Adrenal gland (tissue), 9 donors: ENCODE measurements at regions not wholly inside any gene's neighbourhood (a gene's known extent, or its start where the extent isn't known, plus 50 kb on each side); places are given as distances from the start of the nearest gene placed in this dataset.

Source experiments
- DNase-seq, 7 donors: peaks; one replicate each; pipeline ENCODE4 v3.0.0-alpha.2; 2019 to 2020
- H3K27ac ChIP-seq, 5 donors: fragments of 200-600 bp; sonication (generic) in 4 of 5; 1 replicate in 3 of 5; 2 replicates in 2 of 5; pipeline versions ENCODE4 v1.5.1 to v1.8.0; 2016 to 2020; ENCODE audit warnings: mild to moderate bottlenecking in 1 of 5
- H3K27me3 ChIP-seq: fragments of 200-600 bp; 2 replicates; pipeline ENCODE4 v1.8.0; 2021
- H3K36me3 ChIP-seq, 2 donors: fragments of 200-600 bp; replicated peaks in 1 of 2; 1 replicate in 1 of 2; 2 replicates in 1 of 2; pipeline versions ENCODE4 v1.5.1 to v1.8.0; 2018 to 2022
- H3K4me1 ChIP-seq, 2 donors: fragments of 200-600 bp; replicated peaks in 1 of 2; 1 replicate in 1 of 2; 2 replicates in 1 of 2; pipeline versions ENCODE4 v1.5.1 to v1.8.0; 2018 to 2021
- H3K4me3 ChIP-seq, 4 donors: fragments of 200-600 bp; sonication (generic) in 3 of 4; one replicate each; pipeline ENCODE4 v1.5.1; 2016 to 2018
- H3K9me3 ChIP-seq, 3 donors: fragments of 200-600 bp; sonication (generic) in 1 of 3; replicated peaks in 1 of 3; 1 replicate in 2 of 3; 2 replicates in 1 of 3; pipeline versions ENCODE4 v1.5.1 to v1.8.0; 2016 to 2021
- POLR2A ChIP-seq, 2 donors: fragments of 450-650 bp; IDR thresholded peaks; one replicate each; pipeline ENCODE4 v1.6.1; 2017; ENCODE audit warnings: antibody characterized with exemption in 2 of 2, mild to moderate bottlenecking in 2 of 2, moderate library complexity in 1 of 2
- WGBS, 4 donors: extraction: QIAGEN DNeasy Blood & Tissue Kit in 2 of 4; methylation state at CpG; one replicate each; pipeline versions ENCODE4 v1.1.5 to v1.1.7; 2013 to 2017; 5-methylcytosine and 5-hydroxymethylcytosine counted together
- intact Hi-C, 2 donors: fragments of 100-400 bp; cut with DNase I; formaldehyde crosslinking; loops; one replicate each; pipeline versions ENCODE4 v1.14.1 to v1.15.0; 2022 to 2023
- TF ChIP-seq, protein P1 (sequence below), 6 experiments: fragments of 450-650 bp in 4 of 6; fragments of 200-600 bp in 2 of 6; sonication (generic) in 1 of 6; IDR thresholded peaks; 1 replicate in 5 of 6; 2 replicates in 1 of 6; pipeline versions ENCODE4 v1.5.1 to v1.8.0; 2016 to 2021; ENCODE audit warnings: antibody characterized with exemption in 6 of 6, mild to moderate bottlenecking in 2 of 6, moderate library complexity in 1 of 6
- donor health status: healthy with polysubstance abuse.
- donor health status: Bipolar disorder and iron deficiency.
- donor health status: DM: yes; HTN: yes; CAD: no.
- donor health status: DM: no; HTN: no; CAD: no.
- donor health status: DM: no; HTN: no; CAD: no.

DNA sequence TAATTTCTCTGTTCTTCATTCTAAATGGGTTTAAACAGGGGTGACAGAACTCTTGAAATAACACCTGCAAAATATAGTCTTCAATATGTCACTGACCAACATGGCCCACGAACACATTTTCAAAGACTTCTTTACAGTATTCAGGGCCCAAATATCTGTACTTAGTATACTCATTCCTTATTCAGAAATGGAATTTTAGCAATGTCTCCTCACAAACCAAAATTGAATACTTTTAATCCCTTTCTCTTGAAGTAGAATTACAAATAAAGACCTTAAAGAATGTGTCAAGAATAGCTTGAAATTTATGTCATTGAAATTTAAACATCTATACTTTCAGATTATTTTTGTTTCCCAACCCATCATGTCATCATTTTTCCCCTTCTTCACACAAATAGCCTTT is 263.1 kb downstream of the LRIG3 start:
- H3K36me3 ChIP-seq = no peaks in the 10 kb centered on the region
- H3K27me3 ChIP-seq = no peaks in the 10 kb centered on the region
- intact Hi-C loops = no loop called here
- no peak for DNase-seq
- TF ChIP-seq, protein P1, sequence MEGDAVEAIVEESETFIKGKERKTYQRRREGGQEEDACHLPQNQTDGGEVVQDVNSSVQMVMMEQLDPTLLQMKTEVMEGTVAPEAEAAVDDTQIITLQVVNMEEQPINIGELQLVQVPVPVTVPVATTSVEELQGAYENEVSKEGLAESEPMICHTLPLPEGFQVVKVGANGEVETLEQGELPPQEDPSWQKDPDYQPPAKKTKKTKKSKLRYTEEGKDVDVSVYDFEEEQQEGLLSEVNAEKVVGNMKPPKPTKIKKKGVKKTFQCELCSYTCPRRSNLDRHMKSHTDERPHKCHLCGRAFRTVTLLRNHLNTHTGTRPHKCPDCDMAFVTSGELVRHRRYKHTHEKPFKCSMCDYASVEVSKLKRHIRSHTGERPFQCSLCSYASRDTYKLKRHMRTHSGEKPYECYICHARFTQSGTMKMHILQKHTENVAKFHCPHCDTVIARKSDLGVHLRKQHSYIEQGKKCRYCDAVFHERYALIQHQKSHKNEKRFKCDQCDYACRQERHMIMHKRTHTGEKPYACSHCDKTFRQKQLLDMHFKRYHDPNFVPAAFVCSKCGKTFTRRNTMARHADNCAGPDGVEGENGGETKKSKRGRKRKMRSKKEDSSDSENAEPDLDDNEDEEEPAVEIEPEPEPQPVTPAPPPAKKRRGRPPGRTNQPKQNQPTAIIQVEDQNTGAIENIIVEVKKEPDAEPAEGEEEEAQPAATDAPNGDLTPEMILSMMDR (IDR thresholded peaks at IDR 0.05) = no peak
- no peak overlapping the region for H3K27ac ChIP-seq
- no peaks in the 10 kb centered on the region for H3K9me3 ChIP-seq
- H3K4me3 ChIP-seq = no peak overlapping the region
- WGBS, 4 donors = 62 to 70% (median 69%) methylated on average over 1 of the region's 1 CpG
- no peaks in the 10 kb centered on the region for H3K4me1 ChIP-seq

DNA sequence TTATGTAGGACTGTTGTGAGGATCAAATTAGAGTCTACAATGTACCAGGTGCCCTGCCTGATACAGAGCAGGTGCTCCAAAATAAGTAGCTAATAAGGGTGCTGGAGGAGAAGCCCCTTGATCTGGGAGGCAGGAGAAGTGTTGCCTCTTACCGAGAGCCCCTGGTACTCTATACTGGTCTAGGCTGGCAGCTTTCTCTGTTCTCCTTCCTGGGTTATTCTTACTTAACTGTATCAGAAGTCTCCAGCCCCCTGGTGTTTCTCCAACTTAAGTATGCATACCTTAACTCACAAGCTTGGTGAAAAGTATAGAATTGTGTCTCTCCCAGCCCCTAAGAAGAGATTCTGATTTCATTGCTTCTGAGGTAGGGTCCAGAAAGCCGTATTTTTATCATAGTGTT is 254.9 kb downstream of the LRIG3 start:
- Histone ChIP-seq H3K4me1 (no peaks in the 10 kb centered on the region), H3K4me3 (no peak overlapping the region), H3K36me3 (no peaks in the 10 kb centered on the region), H3K27ac (no peak overlapping the region), H3K27me3 (no peaks in the 10 kb centered on the region), H3K9me3 (no peaks in the 10 kb centered on the region)
- intact Hi-C loops = no loop called here
- DNase-seq = no peak
- WGBS, 4 donors = 78 to 98% (median 87%) methylated on average over 2 of the region's 2 CpGs
- no peak for TF ChIP-seq POLR2A (IDR thresholded peaks at IDR 0.05)
- TF ChIP-seq, protein P1 (IDR thresholded peaks at IDR 0.05) = no peak

DNA sequence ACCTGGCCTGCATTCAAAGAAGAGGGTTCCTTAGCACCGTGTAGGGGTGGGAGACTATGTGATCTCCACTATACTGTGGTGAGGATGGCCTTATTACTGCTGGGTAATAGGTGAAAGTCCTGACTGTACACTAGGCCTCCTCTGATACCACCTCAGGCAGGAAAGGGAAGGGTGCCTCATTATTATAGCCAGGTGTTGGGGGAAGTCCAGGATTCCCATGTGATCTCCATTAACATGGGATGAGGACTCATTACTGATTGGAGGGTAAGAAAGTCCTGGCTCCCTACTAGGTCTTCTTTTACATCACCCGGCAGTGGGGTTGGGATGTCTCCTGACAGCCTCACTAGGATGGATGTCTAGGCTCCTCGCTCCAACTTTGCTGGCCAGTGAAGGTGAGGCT is 252.1 kb downstream of the LRIG3 start:
- Histone ChIP-seq H3K27ac (no peak overlapping the region), H3K9me3 (no peaks in the 10 kb centered on the region), H3K4me1 (peaks cover 0 to 7% of the 10 kb centered on the region in 2 donors), H3K4me3 (no peak overlapping the region), H3K36me3 (no peaks in the 10 kb centered on the region), H3K27me3 (no peaks in the 10 kb centered on the region)
- no peak for DNase-seq
- 89 to 95% (median 92%) methylated on average over 3 of the region's 3 CpGs for WGBS, 4 donors
- TF ChIP-seq, protein P1 (IDR thresholded peaks at IDR 0.05) = no peak
- no peak for TF ChIP-seq POLR2A (IDR thresholded peaks at IDR 0.05)
- intact Hi-C loops = no loop called here

DNA sequence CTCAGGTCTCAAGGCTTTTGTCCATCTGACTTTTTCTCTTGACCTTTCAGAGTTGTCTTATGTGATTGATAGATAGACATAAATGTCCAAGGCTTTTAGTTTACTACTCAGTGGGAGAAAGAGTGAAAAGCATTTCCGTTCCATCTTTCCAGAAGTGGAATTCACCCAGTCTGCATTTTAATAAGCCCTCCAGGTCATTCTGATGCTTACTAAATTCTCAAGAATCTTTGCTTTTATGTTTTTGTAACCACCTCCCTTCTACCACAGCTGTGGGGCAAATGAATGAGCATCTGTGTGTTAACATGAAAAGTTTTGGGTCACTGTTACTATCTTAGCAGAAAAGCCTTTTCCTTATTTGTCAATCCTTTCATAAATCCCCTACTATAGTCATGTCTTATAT is 251.4 kb downstream of the LRIG3 start:
- no peaks in the 10 kb centered on the region for H3K27me3 ChIP-seq
- DNase-seq = no peak
- peaks cover 0 to 7% of the 10 kb centered on the region in 2 donors for H3K4me1 ChIP-seq
- H3K4me3 ChIP-seq = no peak overlapping the region
- TF ChIP-seq POLR2A (IDR thresholded peaks at IDR 0.05) = no peak
- TF ChIP-seq, protein P1 (IDR thresholded peaks at IDR 0.05) = no peak
- H3K9me3 ChIP-seq = no peaks in the 10 kb centered on the region
- intact Hi-C loops = no loop called here
- no peak overlapping the region for H3K27ac ChIP-seq
- 70 to 89% (median 78%) methylated on average over 1 of the region's 1 CpG for WGBS, 4 donors
- H3K36me3 ChIP-seq = no peaks in the 10 kb centered on the region
